Cardiac muscle cell (in vitro differentiated cells and primary cell): ENCODE measurements at regions not wholly inside any gene's neighbourhood (a gene's known extent, or its start where the extent isn't known, plus 50 kb on each side); places are given as distances from the start of the nearest gene placed in this dataset.
A peak's percentile ranks its signal among the peaks of the same experiment; 100 is the strongest.
"Not testable (repeated sequence)": the region's sequence is repeated elsewhere in the genome, so short reads cannot be mapped to it uniquely, and the experiment has no call there.

Source experiments
- DNase-seq, 2 donors: peaks; one replicate each; pipeline versions ENCODE4 v3.0.0 to v3.0.0-alpha.2; 2010 to 2017; ENCODE audit warnings: low read depth in 1 of 2, low spot score in 1 of 2
- H3K27ac ChIP-seq: fragments of 200-600 bp; sonication (generic); 2 replicates; pipeline ENCODE4 v1.5.1; 2016
- H3K27me3 ChIP-seq: fragments of 200-600 bp; sonication (generic); 2 replicates; pipeline ENCODE4 v1.6.0; 2016; ENCODE audit warnings: control low read depth
- H3K36me3 ChIP-seq: fragments of 200-600 bp; sonication (generic); 2 replicates; pipeline ENCODE4 v1.5.1; 2016; ENCODE audit warnings: control low read depth
- H3K4me1 ChIP-seq: fragments of 200-600 bp; sonication (generic); 2 replicates; pipeline ENCODE4 v1.8.1; 2017; ENCODE audit warnings: low read depth, mild to moderate bottlenecking, mixed run types
- H3K4me3 ChIP-seq: fragments of 200-600 bp; sonication (generic); 2 replicates; pipeline ENCODE4 v1.5.1; 2016; ENCODE audit warnings: mild to moderate bottlenecking
- H3K9me3 ChIP-seq: fragments of 200-600 bp; sonication (generic); 2 replicates; pipeline ENCODE4 v1.5.1; 2017; ENCODE audit warnings: low read depth, mild to moderate bottlenecking, control low read depth
- TF ChIP-seq, protein P1 (sequence below): IDR thresholded peaks from 2 replicates; pipeline ENCODE4 v1.5.1; 2012; ENCODE audit warnings: low read depth, mild to moderate bottlenecking, low read length

DNA sequence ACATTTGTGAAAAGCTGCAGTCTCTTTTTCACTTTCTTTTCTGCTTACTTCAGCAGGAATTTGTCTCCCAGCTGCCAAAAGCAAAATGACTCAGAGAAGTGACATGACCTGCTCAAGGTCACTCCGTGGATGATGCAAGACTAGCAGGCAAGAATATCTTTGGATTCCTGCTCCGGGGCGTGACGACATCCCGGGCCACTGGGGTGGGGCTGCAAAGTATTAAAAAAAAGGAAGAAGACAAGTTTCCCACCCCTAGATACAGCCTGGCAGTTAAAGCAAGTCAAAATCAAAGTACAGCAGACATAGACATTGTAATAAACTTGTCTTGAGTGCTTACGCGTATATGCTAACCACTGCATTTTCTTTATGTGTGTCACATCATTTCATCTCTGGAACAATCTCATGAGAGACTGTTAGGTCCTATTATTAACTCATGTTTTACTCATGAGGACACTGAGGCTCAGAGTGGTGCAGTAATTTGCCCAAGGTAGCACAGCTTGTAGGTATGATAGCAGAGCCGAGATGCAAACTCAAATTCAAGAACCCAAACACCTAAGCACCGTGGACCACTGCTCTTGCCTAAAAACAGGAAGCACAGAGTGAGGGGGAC, 485.2 kb upstream of the PROK2 start:
- peak; percentile 31 to 96 for DNase-seq
- Histone ChIP-seq H3K27ac (no peak overlapping the region), H3K27me3 (no peaks in the 10 kb centered on the region), H3K9me3 (no peaks in the 10 kb centered on the region), H3K4me3 (no peak overlapping the region), H3K36me3 (no peaks in the 10 kb centered on the region), H3K4me1 (peaks cover 36% of the 10 kb centered on the region)
- TF ChIP-seq, protein P1, sequence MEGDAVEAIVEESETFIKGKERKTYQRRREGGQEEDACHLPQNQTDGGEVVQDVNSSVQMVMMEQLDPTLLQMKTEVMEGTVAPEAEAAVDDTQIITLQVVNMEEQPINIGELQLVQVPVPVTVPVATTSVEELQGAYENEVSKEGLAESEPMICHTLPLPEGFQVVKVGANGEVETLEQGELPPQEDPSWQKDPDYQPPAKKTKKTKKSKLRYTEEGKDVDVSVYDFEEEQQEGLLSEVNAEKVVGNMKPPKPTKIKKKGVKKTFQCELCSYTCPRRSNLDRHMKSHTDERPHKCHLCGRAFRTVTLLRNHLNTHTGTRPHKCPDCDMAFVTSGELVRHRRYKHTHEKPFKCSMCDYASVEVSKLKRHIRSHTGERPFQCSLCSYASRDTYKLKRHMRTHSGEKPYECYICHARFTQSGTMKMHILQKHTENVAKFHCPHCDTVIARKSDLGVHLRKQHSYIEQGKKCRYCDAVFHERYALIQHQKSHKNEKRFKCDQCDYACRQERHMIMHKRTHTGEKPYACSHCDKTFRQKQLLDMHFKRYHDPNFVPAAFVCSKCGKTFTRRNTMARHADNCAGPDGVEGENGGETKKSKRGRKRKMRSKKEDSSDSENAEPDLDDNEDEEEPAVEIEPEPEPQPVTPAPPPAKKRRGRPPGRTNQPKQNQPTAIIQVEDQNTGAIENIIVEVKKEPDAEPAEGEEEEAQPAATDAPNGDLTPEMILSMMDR = no peak

GRCh38 chr3:72269475-72269874, 484.5 kb upstream of the PROK2 start:
- H3K27ac ChIP-seq = no peak overlapping the region

GRCh38 chr3:72266921-72267524, 482.1 kb upstream of the PROK2 start:
- not testable (repeated sequence) for DNase-seq, H3K27ac ChIP-seq, H3K36me3 ChIP-seq, H3K9me3 ChIP-seq, H3K4me3 ChIP-seq, H3K27me3 ChIP-seq
- peaks cover 26% of the 10 kb centered on the region for H3K4me1 ChIP-seq

More at GRCh38 chr3:72269475-72269874, 484.5 kb upstream of the PROK2 start:
- peaks cover 36% of the 10 kb centered on the region for H3K4me1 ChIP-seq
- DNase-seq = no peak
- no peaks in the 10 kb centered on the region for H3K9me3 ChIP-seq
- H3K4me3 ChIP-seq = no peak overlapping the region
- no peaks in the 10 kb centered on the region for H3K27me3 ChIP-seq
- TF ChIP-seq, protein P1 = no peak
- no peaks in the 10 kb centered on the region for H3K36me3 ChIP-seq

DNA sequence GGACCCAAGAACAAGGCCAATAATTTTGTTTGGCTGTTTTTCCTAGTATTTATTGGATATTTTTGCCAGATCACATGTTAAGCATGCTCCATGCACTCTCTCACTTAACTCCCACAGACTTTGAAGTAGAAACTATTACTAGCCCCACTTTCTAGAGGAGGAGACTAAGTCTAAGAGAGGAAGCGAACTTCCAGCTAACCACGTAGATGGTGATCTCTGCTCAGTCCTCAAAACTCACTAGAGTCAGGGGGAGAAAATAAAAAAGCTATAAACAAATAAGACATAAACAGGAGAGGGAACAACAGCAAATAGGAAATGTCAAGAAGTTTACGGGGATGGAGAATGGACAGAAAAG, 481.0 kb upstream of the PROK2 start:
- H3K27ac ChIP-seq = no peak overlapping the region
- no peaks in the 10 kb centered on the region for H3K27me3 ChIP-seq
- TF ChIP-seq, protein P1 = no peak
- peaks cover 26% of the 10 kb centered on the region for H3K4me1 ChIP-seq
- H3K36me3 ChIP-seq = no peaks in the 10 kb centered on the region
- H3K9me3 ChIP-seq = no peaks in the 10 kb centered on the region
- H3K4me3 ChIP-seq = no peak overlapping the region
- no peak for DNase-seq

- Histone ChIP-seq H3K36me3 (no peaks in the 10 kb centered on the region), H3K4me1 (peaks cover 26% of the 10 kb centered on the region), H3K27ac (no peak overlapping the region), H3K4me3 (no peak overlapping the region), H3K27me3 (no peaks in the 10 kb centered on the region), H3K9me3 (no peaks in the 10 kb centered on the region)
- TF ChIP-seq, protein P1 = peak; percentile 52
- peak; percentile 47 to 60 for DNase-seq
Measured at GRCh38 chr3:72265256-72266015, 480.5 kb upstream of the PROK2 start.
